IPS-11a (cell line): ENCODE measurements at regions not wholly inside any gene's neighbourhood (a gene's known extent, or its start where the extent isn't known, plus 50 kb on each side); places are given as distances from the start of the nearest gene placed in this dataset.
"Not testable (repeated sequence)": the region's sequence is repeated elsewhere in the genome, so short reads cannot be mapped to it uniquely, and the experiment has no call there.

Experiments used
- H3K4me3 ChIP-seq: one replicate; pipeline ENCODE4 v1.5.1; 2013; ENCODE audit warnings: low read depth, low read length, control low read depth

- no peak overlapping the region for H3K4me3 ChIP-seq
These were observed 205.3 kb downstream of the SOX2 start for GRCh38 chr3:181917027-181917426.

GRCh38 chr3:181919375-181919774, 207.7 kb downstream of the SOX2 start:
- no peak overlapping the region for H3K4me3 ChIP-seq

DNA sequence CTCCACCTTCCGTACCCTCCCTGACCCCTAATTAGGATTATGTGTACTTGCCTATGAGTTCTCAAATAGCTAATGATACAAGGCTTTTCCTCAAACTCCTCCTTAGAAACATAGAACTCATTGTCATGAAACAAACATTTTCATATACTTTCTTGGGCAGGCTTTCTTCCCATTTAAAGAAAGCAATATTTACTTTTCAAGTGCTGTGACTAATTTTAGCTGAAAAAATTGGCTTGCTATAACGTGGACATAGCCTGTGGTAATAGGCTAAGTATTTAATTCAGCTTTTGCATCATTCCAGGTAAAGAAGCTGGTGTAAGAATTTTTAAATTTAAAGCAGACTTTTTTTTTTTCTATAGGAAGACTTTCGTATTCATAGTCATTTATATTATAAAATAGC, 208.7 kb downstream of the SOX2 start:
- no peak overlapping the region for H3K4me3 ChIP-seq

- no peak overlapping the region for H3K4me3 ChIP-seq
These were observed 209.5 kb downstream of the SOX2 start for GRCh38 chr3:181921220-181921619.

GRCh38 chr3:181925841-181926240, 214.1 kb downstream of the SOX2 start:
- not testable (repeated sequence) for H3K4me3 ChIP-seq

DNA sequence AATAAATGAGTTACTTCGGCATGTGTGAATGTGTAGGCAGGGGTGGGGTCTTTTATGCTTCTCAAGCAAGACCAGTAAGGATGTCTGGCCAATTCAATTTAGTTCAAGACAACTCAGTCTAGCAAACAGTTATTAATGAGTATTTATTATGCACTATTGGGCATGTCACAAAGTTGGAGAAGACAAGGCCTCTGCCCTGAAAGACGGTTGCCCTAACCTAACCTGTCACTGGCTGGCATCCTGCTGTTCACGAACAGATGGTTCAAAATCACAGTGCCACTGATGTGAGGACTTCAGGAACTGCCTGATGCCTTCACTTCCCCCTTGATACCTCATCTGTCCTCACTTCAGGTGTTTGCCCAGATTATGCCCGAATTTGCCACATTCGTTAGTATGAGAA, 217.8 kb downstream of the SOX2 start:
- H3K4me3 ChIP-seq: no peak overlapping the region

- no peak overlapping the region for H3K4me3 ChIP-seq
These were observed 218.4 kb downstream of the SOX2 start for GRCh38 chr3:181930105-181930504.

DNA sequence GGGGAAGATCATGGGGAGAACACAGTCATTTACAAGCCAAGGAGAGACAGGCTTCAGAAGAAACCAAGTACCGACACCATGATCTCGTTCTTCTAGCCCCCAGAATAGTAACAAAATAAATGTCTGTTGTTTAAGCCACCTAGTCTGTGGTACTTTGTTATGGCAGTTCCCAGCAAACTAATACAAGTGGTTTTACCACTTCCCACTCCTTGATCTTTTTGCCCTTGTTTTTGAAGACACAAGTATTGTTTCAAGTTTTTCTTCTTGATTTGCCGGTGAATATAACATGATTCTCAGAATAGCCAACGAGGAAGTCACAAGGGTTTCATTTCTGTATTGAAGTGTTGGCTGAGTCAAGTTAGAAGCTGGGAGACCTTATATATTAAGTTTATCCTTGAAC, 220.3 kb downstream of the SOX2 start:
- no peak overlapping the region for H3K4me3 ChIP-seq

GRCh38 chr3:181933052-181933618, 221.4 kb downstream of the SOX2 start:
- H3K4me3 ChIP-seq: no peak overlapping the region

GRCh38 chr3:181935915-181936314, 224.2 kb downstream of the SOX2 start:
- no peak overlapping the region for H3K4me3 ChIP-seq

- no peak overlapping the region for H3K4me3 ChIP-seq
These were observed 225.0 kb downstream of the SOX2 start for GRCh38 chr3:181936774-181937173.

DNA sequence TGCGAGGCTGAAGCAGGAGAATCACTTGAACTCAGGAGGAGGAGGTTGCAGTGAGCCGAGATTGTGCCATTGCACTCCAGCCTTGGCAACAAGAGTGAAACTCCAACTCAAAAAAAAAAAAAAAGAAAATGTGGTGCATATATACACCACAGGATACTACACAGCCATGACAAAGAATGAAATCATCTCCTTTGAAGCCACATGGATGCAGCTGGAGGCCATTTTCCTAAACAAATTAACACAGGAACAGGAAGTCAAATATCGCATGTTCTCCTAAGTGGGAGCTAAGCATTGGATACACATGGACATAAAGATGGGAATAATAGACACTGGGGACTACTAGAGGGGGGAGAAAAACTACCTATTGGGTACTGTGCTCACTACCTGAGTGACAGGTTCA, 226.9 kb downstream of the SOX2 start:
- H3K4me3 ChIP-seq: not testable (repeated sequence)

DNA sequence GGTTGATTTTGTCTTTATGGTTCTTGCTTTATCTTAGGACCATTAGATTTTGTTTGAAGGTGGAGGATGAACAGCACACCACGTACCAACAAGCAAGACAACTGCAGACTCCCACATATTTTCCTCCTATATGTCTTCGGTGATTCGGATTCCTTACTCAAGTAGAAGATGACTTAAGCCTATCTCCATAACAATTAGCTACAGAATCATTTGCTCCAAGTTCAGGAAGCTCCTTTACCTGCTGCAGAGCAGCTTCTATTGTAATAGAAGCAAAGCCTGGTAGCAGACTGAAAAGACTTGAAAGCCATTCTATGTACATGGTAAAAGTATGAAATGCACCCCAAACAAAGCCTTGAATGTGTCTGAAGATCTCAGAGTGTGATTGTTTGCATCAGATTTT, 229.0 kb downstream of the SOX2 start:
- H3K4me3 ChIP-seq: no peak overlapping the region

GRCh38 chr3:181941250-181941649, 229.5 kb downstream of the SOX2 start:
- H3K4me3 ChIP-seq: no peak overlapping the region

- no peak overlapping the region for H3K4me3 ChIP-seq
These were observed 231.6 kb downstream of the SOX2 start for GRCh38 chr3:181943285-181943684.

DNA sequence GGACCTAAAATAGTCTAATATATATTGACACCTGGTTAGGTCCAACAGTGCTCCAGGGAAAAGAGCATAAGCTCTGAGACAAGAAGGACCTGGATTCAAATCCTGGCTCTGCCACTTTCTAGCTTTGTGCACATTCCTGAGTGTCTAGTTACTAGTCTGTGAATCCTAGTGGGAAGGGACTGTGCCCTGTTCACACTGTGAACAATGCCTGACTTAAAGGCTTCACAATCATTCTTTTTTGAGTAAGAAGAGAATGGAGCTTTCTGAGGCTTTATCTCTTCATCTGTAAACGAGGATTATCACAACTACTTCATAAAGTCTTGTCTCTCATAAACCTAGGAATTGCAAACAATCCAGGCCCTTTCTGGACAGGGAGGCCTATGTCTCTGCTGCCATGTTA, 235.9 kb downstream of the SOX2 start:
- H3K4me3 ChIP-seq: no peak overlapping the region

GRCh38 chr3:181948286-181948685, 236.6 kb downstream of the SOX2 start:
- no peak overlapping the region for H3K4me3 ChIP-seq

DNA sequence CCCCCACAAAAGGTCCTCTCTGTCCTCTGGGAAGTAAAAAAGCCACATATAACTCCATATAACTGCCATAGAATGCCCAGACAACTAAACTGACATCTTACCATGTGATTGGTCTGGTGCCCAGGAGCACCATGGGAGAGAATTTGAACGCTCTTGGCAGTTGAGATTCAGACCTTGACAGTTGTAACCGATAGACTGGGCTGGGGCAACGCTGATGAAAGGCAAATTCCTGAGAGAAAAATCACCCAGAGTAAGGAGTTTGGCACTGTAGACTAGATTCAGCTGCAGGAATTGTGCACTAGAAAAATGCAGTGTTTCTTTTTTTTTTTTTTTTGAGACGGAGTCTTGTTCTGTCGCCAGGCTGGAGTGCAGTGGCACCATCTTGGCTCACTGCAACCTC, 240.5 kb downstream of the SOX2 start:
- H3K4me3 ChIP-seq: no peak overlapping the region

DNA sequence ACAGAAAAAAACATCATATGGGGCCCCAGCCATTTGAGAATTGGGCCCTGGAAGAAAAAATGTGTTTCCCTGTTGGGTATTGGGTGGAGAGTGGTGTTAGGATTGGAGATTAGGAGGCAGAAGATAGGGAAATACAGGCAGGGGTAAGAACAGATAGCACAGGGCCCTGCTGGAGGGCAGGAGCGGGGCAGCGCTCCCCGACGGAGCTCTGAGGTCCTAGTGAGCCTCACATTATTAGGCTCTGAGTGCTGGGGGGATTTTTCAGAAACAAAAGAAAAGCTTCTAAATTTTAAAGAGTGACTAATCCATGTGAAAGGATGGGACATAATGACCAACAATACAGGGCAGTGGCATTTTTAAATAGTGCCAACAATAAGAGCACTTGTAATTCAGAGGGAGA, 241.2 kb downstream of the SOX2 start:
- H3K4me3 ChIP-seq: no peak overlapping the region

GRCh38 chr3:181955566-181955965, 243.8 kb downstream of the SOX2 start:
- H3K4me3 ChIP-seq: no peak overlapping the region

DNA sequence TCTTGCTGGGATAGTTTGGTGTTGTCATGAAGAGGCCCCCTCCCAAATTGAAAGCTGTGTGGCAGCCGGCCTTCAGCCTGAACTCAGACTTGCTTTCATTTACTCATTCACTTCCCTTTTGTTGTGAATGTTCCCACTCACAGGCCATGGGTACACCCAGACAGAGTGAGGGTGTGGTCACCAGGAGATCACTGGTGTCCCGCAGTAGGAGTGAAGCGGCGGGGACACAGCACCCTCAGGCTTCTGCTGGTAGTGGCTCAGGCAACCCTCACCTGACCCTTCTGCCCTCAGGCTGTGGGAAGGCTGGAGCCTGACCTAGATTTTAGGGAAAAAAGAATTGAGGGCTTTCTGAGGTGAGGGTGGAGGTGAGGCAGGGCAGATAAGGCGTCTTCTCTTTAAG, 244.4 kb downstream of the SOX2 start:
- H3K4me3 ChIP-seq: no peak overlapping the region

GRCh38 chr3:181966393-181966792, 254.7 kb downstream of the SOX2 start:
- no peak overlapping the region for H3K4me3 ChIP-seq

- no peak overlapping the region for H3K4me3 ChIP-seq
These were observed 258.2 kb downstream of the SOX2 start for GRCh38 chr3:181969925-181970324.

GRCh38 chr3:181971424-181971823, 259.7 kb downstream of the SOX2 start:
- H3K4me3 ChIP-seq: no peak overlapping the region
